ENCODE measurements at regions not wholly inside any gene's neighbourhood (a gene's known extent, or its start where the extent isn't known, plus 50 kb on each side); places are given as distances from the start of the nearest gene placed in this dataset.

GRCh38 chr6:41467627-41468404 lies 78.4 kb upstream of the FOXP4 start:
- no peak overlapping the region for H3K27ac ChIP-seq
- no peak for TF ChIP-seq CTCF (conservative IDR thresholded peaks at IDR 0.05; ENCODE audit: low read depth)
- ChIA-PET POLR2A (ENCODE audit: low non-redundant PET) (no interaction called here), CTCF (no interaction called here)
- DNase-seq (ENCODE audit: low spot score), result no peak

DNA sequence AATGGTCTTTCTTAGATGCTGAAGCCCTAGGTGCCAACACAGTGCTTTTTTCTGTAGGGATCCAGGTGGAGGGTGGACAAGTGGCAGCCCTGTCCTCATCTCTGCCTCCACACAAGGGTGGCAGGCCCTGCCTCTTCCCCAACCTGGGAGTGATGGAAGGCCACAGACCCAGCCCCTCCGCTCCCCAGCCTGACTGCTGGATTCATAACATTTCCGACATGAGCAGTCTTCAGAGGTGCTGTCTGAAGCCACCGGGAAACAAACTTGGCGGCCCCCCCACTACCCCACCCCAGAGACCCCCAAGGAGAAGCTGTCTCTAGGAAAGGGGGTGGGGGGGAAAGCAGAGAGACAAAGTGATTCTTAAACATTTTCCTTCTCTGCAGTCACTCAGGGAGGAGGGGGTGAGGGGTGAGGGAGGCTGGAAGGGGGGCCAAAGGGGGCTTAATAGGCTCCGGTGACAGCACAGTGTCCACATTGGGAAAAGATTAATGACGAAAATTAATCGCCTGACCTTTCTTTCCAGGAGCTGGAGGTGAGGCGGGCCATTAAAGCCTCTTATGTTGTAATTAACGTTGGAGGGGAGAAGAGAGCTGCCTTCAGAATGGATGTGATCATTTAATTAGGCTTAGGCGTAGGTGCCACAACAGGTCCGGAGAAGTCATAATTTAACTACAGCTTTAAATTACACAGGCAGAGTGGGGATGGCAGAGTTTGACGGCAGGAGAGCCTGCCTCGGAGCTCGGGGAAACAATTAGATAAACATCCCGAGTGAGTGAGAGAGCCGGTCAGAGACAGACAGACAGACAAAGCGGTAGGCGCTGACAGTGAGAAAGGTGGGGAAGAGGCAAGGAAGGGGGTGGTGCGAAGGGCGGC lies 76.8 kb upstream of the FOXP4 start:
- CTCF ChIA-PET, result interaction anchor here (0.6 to 0.7 kb wide), 2 partner anchors 17 to 123 kb away, joined by 3 to 5 read pairs; no protein-coding TSS in a partner anchor
- DNase-seq (ENCODE audit: low spot score), result no peak
- POLR2A ChIA-PET (ENCODE audit: low non-redundant PET), result no interaction called here
- no peak for TF ChIP-seq CTCF (conservative IDR thresholded peaks at IDR 0.05; ENCODE audit: low read depth)
- H3K27ac ChIP-seq, result no peak overlapping the region

DNA sequence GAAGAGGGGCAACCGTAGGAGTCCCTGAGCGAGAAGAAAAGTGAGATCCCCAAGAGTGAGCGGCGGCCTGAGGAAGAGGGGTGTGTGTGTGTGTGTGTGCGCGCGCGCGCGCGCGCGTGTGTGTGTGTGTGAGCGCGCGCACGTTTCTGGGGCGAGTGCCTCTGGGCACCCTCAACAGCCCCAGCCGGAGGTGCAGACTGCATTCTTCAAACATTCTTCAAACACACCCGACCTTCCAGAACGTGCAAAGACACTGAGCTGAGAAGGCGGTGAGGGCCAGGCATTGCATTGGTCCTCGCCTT lies 76.2 kb upstream of the FOXP4 start:
- DNase-seq (ENCODE audit: low spot score), result peak; percentile 25
- CTCF ChIA-PET, result no interaction called here
- H3K27ac ChIP-seq, result no peak overlapping the region
- TF ChIP-seq CTCF (conservative IDR thresholded peaks at IDR 0.05; ENCODE audit: low read depth), result no peak
- POLR2A ChIA-PET (ENCODE audit: low non-redundant PET), result no interaction called here

DNA sequence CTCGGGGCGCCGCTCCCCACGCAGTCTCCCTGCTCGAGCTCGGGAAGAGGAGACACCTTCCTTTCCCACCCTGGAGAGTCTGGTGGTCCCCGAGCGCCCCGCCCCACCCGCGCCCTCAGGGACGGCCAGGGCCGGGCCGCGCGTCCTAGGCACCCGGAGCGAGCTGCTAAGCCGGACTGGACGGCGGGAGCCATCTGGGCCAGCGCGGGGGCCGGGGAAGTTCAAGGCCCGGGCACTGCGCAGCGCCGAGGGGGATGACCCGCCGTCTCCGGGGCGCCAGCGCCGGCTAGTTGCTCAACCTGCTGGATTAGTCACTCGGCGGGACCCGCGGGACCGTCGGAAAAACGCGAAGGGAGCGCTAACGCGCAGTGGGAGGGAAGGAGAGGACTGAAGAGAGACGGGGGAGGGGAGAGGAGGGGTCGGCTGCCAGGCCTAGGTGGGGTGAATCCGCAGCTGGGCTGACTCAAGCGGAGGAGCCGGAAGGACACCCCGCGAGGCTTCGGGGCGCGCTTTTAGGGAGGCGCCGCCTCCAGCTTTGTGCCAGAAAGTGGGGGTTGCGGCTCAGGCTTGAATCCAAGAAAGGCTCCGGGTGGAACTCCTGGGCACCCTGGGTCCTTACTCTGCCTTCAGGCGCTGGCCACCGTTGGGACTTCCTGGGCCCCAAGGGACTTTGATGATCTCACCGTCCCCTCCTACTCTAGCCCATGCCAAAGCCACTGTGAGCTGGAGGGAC lies 75.7 kb upstream of the FOXP4 start:
- CTCF ChIA-PET, result no interaction called here
- POLR2A ChIA-PET (ENCODE audit: low non-redundant PET), result no interaction called here
- H3K27ac ChIP-seq, result no peak overlapping the region

GRCh38 chr6:41471064-41471895 lies 74.9 kb upstream of the FOXP4 start:
- DNase-seq (ENCODE audit: low spot score), result no peak
- ChIA-PET POLR2A (ENCODE audit: low non-redundant PET) (no interaction called here), CTCF (no interaction called here)
- H3K27ac ChIP-seq, result no peak overlapping the region
- no peak for TF ChIP-seq CTCF (conservative IDR thresholded peaks at IDR 0.05; ENCODE audit: low read depth)

More for the DNA sequence above, 75.7 kb upstream of the FOXP4 start:
- no peak for TF ChIP-seq CTCF (conservative IDR thresholded peaks at IDR 0.05; ENCODE audit: low read depth)
- DNase-seq (ENCODE audit: low spot score), result peak; percentile 40
